ENCODE measurements at regions not wholly inside any gene's neighbourhood (a gene's known extent, or its start where the extent isn't known, plus 50 kb on each side); places are given as distances from the start of the nearest gene placed in this dataset.
"Not testable (repeated sequence)": the region's sequence is repeated elsewhere in the genome, so short reads cannot be mapped to it uniquely, and the experiment has no call there.

GRCh38 chr2:44084850-44085249 lies 83.8 kb upstream of the PPM1B start:
- no peak for DNase-seq (ENCODE audit: low read depth, low spot score)

- DNase-seq (ENCODE audit: low read depth, low spot score): no peak
Observed at GRCh38 chr2:44086629-44087028, 82.0 kb upstream of the PPM1B start.

GRCh38 chr2:44087036-44087713 lies 81.5 kb upstream of the PPM1B start:
- peak; percentile 91 for DNase-seq (ENCODE audit: low read depth, low spot score)

- no peak for DNase-seq (ENCODE audit: low read depth, low spot score)
Observed at GRCh38 chr2:44087714-44088092, 81.0 kb upstream of the PPM1B start.

DNA sequence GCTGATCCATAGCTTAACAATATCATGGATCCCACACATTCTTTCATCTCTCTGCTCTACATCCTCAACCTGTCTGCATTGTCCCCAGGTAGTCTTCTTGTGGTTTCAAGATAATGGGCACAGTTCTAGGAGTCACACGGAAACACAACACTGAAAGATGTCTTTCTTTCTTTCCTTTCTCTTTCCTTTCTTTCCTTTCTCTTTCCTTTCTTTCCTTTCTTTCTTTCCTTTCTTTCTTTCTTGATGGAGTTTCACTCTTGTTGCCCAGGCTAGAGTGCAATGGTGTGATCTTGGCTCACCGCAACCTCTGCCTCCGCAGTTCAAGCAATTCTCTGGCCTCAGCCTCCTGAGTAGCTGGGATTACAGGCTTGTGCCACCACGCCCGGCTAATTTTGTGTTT lies 76.2 kb upstream of the PPM1B start:
- not testable (repeated sequence) for DNase-seq (ENCODE audit: low read depth, low spot score)

- no peak for DNase-seq (ENCODE audit: low read depth, low spot score)
Observed at GRCh38 chr2:44093970-44094369, 74.7 kb upstream of the PPM1B start.

- DNase-seq (ENCODE audit: low read depth, low spot score): no peak
Observed at GRCh38 chr2:44097322-44097907, 71.3 kb upstream of the PPM1B start.

DNA sequence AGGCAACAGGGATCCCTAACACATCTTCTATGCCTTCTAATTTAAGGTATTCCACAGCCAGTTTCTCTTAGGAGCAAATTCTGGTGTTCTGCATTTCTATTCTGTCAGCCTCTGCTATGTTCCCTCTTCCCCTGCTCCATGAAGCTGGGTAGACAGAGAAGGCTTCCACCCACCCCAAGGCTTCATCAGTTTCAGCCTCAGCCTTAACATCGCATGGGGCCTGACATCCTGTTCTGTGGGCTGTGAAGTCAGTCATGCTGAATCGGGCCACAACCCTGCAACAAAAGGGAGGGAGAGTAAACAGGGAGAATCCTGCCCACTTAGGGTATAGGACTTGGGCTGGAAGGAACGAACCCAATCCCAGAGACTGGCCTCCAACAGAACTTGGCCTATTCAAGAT lies 70.6 kb upstream of the PPM1B start:
- no peak for DNase-seq (ENCODE audit: low read depth, low spot score)

DNA sequence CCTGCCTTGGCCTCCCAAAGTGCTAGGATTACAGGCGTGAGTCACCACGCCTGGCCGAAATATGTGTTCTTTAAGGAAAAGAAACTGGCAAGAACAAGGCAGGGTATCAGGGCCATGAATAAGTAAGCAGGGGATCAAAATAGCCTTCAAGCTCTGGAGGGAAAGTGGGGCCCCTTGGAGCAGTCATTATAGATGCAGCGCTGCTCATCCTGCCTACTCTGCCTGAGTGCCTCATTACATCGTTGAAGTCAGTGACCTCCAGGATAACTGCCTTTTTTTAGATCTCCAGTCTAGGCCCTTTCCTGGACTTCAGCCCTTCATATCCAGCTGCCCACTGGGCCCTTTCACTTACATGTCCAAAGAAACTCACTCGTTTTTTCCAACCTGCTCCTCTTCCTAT lies 69.8 kb upstream of the PPM1B start:
- DNase-seq (ENCODE audit: low read depth, low spot score): no peak

- DNase-seq (ENCODE audit: low read depth, low spot score): peak; percentile 93
Observed at GRCh38 chr2:44100351-44100750, 68.3 kb upstream of the PPM1B start.

- DNase-seq (ENCODE audit: low read depth, low spot score): no peak
Observed at GRCh38 chr2:44101246-44101645, 67.4 kb upstream of the PPM1B start.

- no peak for DNase-seq (ENCODE audit: low read depth, low spot score)
Observed at GRCh38 chr2:44102790-44103562, 65.7 kb upstream of the PPM1B start.

- DNase-seq (ENCODE audit: low read depth, low spot score): no peak
Observed at GRCh38 chr2:44103639-44104038, 65.0 kb upstream of the PPM1B start.

DNA sequence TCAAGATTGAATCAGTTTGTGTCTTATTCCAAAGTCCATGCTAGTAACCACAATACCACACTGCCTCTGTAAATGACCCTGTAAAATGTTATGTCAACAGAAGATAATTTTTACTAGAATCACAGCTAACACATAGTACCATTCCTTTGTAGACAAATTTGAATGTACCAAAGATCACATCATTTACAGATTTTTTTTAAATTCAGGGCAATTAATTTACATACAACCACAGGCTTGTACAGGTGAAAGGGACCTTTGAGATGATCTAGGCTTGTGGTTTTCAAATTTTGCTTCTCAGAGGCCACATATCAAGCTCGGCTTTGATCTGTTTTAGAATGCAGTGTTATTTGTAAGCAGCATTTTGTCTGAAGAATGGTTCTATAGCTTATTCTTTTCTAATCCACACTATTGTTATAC lies 63.8 kb upstream of the PPM1B start:
- DNase-seq (ENCODE audit: low read depth, low spot score): no peak

- not testable (repeated sequence) for DNase-seq (ENCODE audit: low read depth, low spot score)
Observed at GRCh38 chr2:44106509-44106908, 62.2 kb upstream of the PPM1B start.

GRCh38 chr2:44107086-44107740 lies 61.5 kb upstream of the PPM1B start:
- DNase-seq (ENCODE audit: low read depth, low spot score): no peak

DNA sequence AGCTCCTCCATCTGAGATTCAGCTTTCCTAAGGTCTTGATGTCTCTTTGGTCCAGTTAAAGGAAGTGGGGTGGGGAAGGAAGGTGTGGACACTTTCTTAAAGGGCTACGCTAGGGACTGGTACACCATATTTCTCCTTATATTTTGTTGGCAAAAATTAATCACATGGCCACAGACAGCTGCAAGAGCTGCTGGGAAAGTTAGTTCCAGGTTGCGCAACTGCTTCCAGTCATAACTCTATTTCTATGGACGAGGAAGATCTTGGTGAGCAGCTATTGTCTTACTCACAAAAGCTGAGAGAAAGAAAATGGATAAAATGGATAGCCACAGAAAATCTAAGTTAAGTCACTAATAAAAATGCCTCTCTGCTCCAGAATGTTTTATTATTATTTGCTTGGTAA lies 60.7 kb upstream of the PPM1B start:
- DNase-seq (ENCODE audit: low read depth, low spot score): no peak

DNA sequence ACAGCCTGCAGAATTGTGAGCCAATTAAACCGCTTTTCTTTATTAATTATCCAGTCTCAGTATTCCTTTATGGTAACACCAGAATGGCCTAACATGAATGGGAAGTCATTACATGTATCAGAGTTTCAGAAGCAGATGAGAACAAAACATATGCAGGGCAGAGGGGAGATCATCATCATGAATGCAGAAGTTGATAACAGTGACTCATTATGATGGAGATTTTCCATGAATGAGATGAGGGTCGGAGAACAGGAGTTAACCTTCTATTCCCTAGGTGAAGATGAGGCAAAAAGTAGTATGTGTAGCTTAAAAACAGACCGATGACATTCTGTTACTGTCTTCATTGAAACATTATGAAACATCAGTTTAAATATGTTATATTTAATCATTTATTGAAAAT lies 59.5 kb upstream of the PPM1B start:
- DNase-seq (ENCODE audit: low read depth, low spot score): no peak

DNA sequence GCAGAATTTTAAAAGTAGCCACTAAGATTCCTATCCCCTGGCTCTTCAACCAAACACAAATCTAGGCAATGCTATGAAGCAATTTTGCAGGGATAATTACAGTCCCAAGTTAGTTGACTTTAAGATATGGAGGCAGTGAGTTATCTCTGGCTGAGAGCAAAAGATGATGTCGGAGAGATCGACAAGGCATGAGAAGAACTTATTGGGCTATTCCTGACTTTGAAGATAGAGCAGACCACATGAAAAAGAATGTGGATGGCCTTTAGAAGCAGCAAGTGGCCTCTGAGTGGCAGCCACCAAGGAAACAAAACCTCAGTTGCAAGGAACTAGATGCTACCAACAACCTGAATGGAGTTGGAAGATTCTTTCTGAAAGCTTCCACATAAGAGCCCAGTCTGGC lies 58.2 kb upstream of the PPM1B start:
- no peak for DNase-seq (ENCODE audit: low read depth, low spot score)

DNA sequence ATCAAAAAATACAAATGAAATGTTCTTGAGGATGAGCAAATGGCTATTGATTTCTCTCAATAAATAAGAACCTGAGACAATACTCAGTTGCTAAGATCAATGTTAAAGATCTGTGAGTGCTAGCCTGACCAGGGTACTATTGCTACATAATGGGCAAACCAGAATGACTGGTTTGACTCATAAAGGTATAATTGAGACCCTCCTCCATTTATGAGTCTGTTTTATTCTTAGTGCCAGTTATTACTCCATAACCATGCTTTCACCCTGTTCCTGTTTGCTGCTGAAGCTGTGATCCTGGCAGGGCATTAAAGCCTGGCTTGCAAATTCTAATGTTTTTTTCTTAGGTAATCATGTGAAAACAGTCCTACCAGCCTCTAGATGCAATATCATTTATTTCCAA lies 56.6 kb upstream of the PPM1B start:
- no peak for DNase-seq (ENCODE audit: low read depth, low spot score)

GRCh38 chr2:44116319-44116718 lies 52.4 kb upstream of the PPM1B start:
- DNase-seq (ENCODE audit: low read depth, low spot score): no peak

DNA sequence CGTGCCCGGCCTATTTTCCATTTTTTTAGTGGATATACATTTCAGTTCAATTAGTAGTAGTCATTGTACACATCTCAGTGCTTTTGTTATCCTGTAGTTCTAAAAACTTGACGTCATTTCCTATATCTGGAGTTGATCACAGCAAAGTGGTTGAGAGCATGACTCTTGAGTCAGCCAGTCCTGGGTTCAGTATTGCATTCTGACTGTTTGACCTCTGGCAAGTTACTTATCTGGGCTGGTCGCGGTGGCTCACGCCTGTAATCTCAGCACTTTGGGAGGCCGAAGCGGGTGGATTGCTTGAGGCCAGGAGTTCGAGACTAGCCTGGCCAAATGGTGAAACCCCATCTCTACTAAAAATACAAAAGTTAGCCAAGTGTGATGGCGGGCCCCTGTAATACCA lies 50.4 kb upstream of the PPM1B start:
- no peak for DNase-seq (ENCODE audit: low read depth, low spot score)

Data from astrocyte of the hippocampus (primary cell).